ENCODE measurements at regions not wholly inside any gene's neighbourhood (a gene's known extent, or its start where the extent isn't known, plus 50 kb on each side); places are given as distances from the start of the nearest gene placed in this dataset.

GRCh38 chr2:67479261-67479660 lies 82.1 kb downstream of the ETAA1 start:
- in situ Hi-C loops (cut with MboI; ENCODE audit: low pct_unique_long_range_greater_than_20kb, low sequenced_read_pairs, unreplicated experiment): no loop called here
- DNase-seq (ENCODE audit: low spot score): no peak
- TF ChIP-seq, protein P1, sequence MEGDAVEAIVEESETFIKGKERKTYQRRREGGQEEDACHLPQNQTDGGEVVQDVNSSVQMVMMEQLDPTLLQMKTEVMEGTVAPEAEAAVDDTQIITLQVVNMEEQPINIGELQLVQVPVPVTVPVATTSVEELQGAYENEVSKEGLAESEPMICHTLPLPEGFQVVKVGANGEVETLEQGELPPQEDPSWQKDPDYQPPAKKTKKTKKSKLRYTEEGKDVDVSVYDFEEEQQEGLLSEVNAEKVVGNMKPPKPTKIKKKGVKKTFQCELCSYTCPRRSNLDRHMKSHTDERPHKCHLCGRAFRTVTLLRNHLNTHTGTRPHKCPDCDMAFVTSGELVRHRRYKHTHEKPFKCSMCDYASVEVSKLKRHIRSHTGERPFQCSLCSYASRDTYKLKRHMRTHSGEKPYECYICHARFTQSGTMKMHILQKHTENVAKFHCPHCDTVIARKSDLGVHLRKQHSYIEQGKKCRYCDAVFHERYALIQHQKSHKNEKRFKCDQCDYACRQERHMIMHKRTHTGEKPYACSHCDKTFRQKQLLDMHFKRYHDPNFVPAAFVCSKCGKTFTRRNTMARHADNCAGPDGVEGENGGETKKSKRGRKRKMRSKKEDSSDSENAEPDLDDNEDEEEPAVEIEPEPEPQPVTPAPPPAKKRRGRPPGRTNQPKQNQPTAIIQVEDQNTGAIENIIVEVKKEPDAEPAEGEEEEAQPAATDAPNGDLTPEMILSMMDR (IDR thresholded peaks at IDR 0.05; ENCODE audit: extremely low read depth, insufficient read depth, missing control alignments): no peak

GRCh38 chr2:67485431-67485830 lies 88.3 kb downstream of the ETAA1 start:
- in situ Hi-C loops (cut with MboI; ENCODE audit: low pct_unique_long_range_greater_than_20kb, low sequenced_read_pairs, unreplicated experiment): no loop called here
- DNase-seq (ENCODE audit: low spot score): no peak
- TF ChIP-seq, protein P1 (IDR thresholded peaks at IDR 0.05; ENCODE audit: extremely low read depth, insufficient read depth, missing control alignments): no peak

DNA sequence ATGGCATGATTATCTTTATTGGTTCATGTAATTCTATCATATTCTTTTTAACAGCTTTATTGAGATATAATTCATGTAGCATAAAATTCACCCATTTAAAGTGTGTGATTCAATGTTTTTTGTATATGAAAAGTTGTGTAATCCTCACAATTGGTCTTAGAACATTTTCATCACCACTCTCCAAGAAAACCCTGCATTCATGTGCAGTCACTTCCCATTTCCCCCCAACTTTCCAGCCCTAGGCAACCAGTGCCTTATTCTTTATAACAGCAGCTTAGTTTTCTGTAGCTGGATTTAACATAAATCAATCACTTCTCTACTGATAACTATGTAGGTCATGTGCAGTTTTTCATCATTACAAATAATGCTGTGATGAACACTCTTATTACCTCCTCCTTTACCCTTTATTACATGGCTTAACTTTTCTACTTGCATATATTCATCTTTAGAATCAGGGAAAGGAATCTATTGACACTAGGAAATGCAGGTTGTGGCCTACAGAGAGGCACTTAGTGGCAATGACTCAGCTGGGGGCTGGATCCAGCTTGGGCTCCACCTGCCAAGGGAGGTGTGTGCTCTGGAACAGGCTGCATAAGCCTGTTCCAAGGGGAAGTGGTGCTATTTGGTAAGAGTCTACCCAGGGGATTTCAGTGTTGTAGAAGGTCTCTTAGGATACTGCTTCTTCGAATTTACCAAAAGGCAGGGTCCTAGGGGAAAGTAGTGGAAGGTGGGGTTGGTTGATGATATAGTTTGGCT lies 89.1 kb downstream of the ETAA1 start:
- TF ChIP-seq, protein P1 (IDR thresholded peaks at IDR 0.05; ENCODE audit: extremely low read depth, insufficient read depth, missing control alignments): no peak
- in situ Hi-C loops (cut with MboI; ENCODE audit: low pct_unique_long_range_greater_than_20kb, low sequenced_read_pairs, unreplicated experiment): no loop called here
- no peak for DNase-seq (ENCODE audit: low spot score)

GRCh38 chr2:67487993-67488392 lies 90.9 kb downstream of the ETAA1 start:
- DNase-seq (ENCODE audit: low spot score): no peak
- TF ChIP-seq, protein P1 (IDR thresholded peaks at IDR 0.05; ENCODE audit: extremely low read depth, insufficient read depth, missing control alignments): no peak
- in situ Hi-C loops (cut with MboI; ENCODE audit: low pct_unique_long_range_greater_than_20kb, low sequenced_read_pairs, unreplicated experiment): no loop called here

GRCh38 chr2:67489396-67489795 lies 92.3 kb downstream of the ETAA1 start:
- no peak for DNase-seq (ENCODE audit: low spot score)
- TF ChIP-seq, protein P1 (IDR thresholded peaks at IDR 0.05; ENCODE audit: extremely low read depth, insufficient read depth, missing control alignments): no peak
- in situ Hi-C loops (cut with MboI; ENCODE audit: low pct_unique_long_range_greater_than_20kb, low sequenced_read_pairs, unreplicated experiment): no loop called here

DNA sequence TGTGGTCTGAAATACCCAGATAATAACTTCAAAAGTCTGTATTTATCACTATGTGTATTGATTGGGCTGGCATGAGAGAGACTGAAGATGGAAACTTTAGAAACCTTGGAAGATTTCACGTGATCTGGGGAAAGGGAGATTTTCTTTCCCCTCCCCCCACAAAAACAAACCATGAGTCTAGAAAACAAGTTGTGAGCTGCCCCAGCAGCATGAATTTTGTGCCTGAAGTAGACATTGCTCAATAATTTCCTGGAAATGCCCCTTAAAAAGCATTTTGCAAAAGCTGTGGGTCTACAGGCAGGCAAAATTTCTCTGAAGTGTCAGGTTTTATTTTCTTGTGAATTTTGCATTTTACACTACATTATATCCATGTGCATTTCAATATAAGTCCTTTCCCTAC lies 101.8 kb downstream of the ETAA1 start:
- TF ChIP-seq, protein P1 (IDR thresholded peaks at IDR 0.05; ENCODE audit: extremely low read depth, insufficient read depth, missing control alignments): no peak
- in situ Hi-C loops (cut with MboI; ENCODE audit: low pct_unique_long_range_greater_than_20kb, low sequenced_read_pairs, unreplicated experiment): no loop called here
- no peak for DNase-seq (ENCODE audit: low spot score)
